CD14-positive monocyte (primary cell): ENCODE measurements at regions not wholly inside any gene's neighbourhood (a gene's known extent, or its start where the extent isn't known, plus 50 kb on each side); places are given as distances from the start of the nearest gene placed in this dataset.

Source experiments
- DNase-seq, 3 donors: peaks; one replicate each; pipeline ENCODE4 v3.0.0-alpha.2; 2011 to 2022
- H2AFZ ChIP-seq: 2 replicates; pipeline ENCODE4 v1.6.0; 2012; ENCODE audit warnings: mild to moderate bottlenecking, low read depth, low read length, inconsistent platforms; ENCODE audit not compliant: insufficient read depth, poor library complexity, severe bottlenecking
- H3K27ac ChIP-seq, 2 donors: 1 replicate in 1 of 2; 2 replicates in 1 of 2; pipeline ENCODE4 v1.5.1; 2012 to 2013; ENCODE audit warnings: low read length in 2 of 2, control low read depth in 1 of 2, inconsistent platforms in 1 of 2, low read depth in 1 of 2, mild to moderate bottlenecking in 1 of 2
- H3K27me3 ChIP-seq, 2 donors: one replicate each; pipeline versions ENCODE4 v1.6.0 to v1.6.1; 2011 to 2013; ENCODE audit warnings: low read length in 2 of 2; ENCODE audit not compliant: control insufficient read depth in 2 of 2, insufficient read depth in 2 of 2
- H3K36me3 ChIP-seq, 2 donors: replicated peaks in 1 of 2; 1 replicate in 1 of 2; 2 replicates in 1 of 2; pipeline versions ENCODE4 v1.5.1 to v1.6.1; 2012 to 2013; ENCODE audit warnings: low read length in 2 of 2, control low read depth in 1 of 2, inconsistent platforms in 1 of 2, mild to moderate bottlenecking in 1 of 2; ENCODE audit not compliant: insufficient read depth in 2 of 2, control insufficient read depth in 1 of 2
- H3K4me1 ChIP-seq, 2 donors: 1 replicate in 1 of 2; 2 replicates in 1 of 2; pipeline versions ENCODE4 v1.5.1 to v1.6.1; 2012 to 2013; ENCODE audit warnings: low read length in 2 of 2, control low read depth in 1 of 2, inconsistent platforms in 1 of 2, mild to moderate bottlenecking in 1 of 2, moderate library complexity in 1 of 2; ENCODE audit not compliant: insufficient read depth in 2 of 2, control insufficient read depth in 1 of 2
- H3K4me2 ChIP-seq: replicated peaks from 2 replicates; pipeline ENCODE3; 2012; ENCODE audit warnings: low read length, moderate library complexity, mild to moderate bottlenecking; ENCODE audit not compliant: poor library complexity, severe bottlenecking; ENCODE audit errors: extremely low read depth
- H3K4me3 ChIP-seq, 3 experiments: fragments of 200-600 bp in 1 of 3; sonication (generic) in 1 of 3; replicated peaks in 1 of 3; 1 replicate in 2 of 3; 2 replicates in 1 of 3; pipeline ENCODE4 v1.5.1; 2011 to 2013; ENCODE audit warnings: low read length in 3 of 3, mild to moderate bottlenecking in 3 of 3, control low read depth in 2 of 3, low read depth in 2 of 3, inconsistent platforms in 1 of 3, moderate library complexity in 1 of 3
- H3K79me2 ChIP-seq: 2 replicates; pipeline ENCODE4 v1.6.0; 2012; ENCODE audit warnings: mild to moderate bottlenecking, control low read depth, inconsistent platforms, low read length, moderate library complexity; ENCODE audit not compliant: insufficient read depth
- H3K9ac ChIP-seq: 2 replicates; pipeline ENCODE4 v1.6.0; 2017; ENCODE audit warnings: low read length, mild to moderate bottlenecking; ENCODE audit not compliant: insufficient read depth, poor library complexity, severe bottlenecking
- H3K9me3 ChIP-seq, 2 donors: replicated peaks in 1 of 2; 1 replicate in 1 of 2; 2 replicates in 1 of 2; pipeline versions ENCODE4 v1.5.1 to v1.6.1; 2012 to 2013; ENCODE audit warnings: low read length in 2 of 2, control low read depth in 1 of 2; ENCODE audit not compliant: control insufficient read depth in 1 of 2, insufficient read depth in 1 of 2
- H4K20me1 ChIP-seq: 2 replicates; pipeline ENCODE4 v1.6.0; 2012; ENCODE audit warnings: mild to moderate bottlenecking, low read length, control low read depth, moderate library complexity; ENCODE audit not compliant: insufficient read depth
- H3K27ac Mint-ChIP-seq, 7 donors: one replicate each; pipeline ENCODE4 v1.8.0; 2020; ENCODE audit warnings: mild to moderate bottlenecking in 7 of 7, mixed read lengths in 7 of 7, moderate library complexity in 6 of 7, inconsistent platforms in 2 of 7
- H3K27me3 Mint-ChIP-seq, 3 donors: one replicate each; pipeline ENCODE4 v1.8.0; 2021 to 2022; ENCODE audit warnings: low read depth in 3 of 3, mild to moderate bottlenecking in 3 of 3, mixed read lengths in 3 of 3, moderate library complexity in 3 of 3, inconsistent platforms in 1 of 3
- H3K36me3 Mint-ChIP-seq, 2 donors: one replicate each; pipeline ENCODE4 v1.8.0; 2020; ENCODE audit warnings: mixed read lengths in 2 of 2, inconsistent platforms in 1 of 2, mild to moderate bottlenecking in 1 of 2
- H3K4me1 Mint-ChIP-seq: one replicate; pipeline ENCODE4 v1.8.0; 2020; ENCODE audit warnings: mild to moderate bottlenecking, mixed read lengths
- H3K4me3 Mint-ChIP-seq, 2 donors: one replicate each; pipeline ENCODE4 v1.8.0; 2020; ENCODE audit warnings: mild to moderate bottlenecking in 2 of 2, mixed read lengths in 2 of 2, moderate library complexity in 1 of 2
- H3K9me3 Mint-ChIP-seq, 7 donors: one replicate each; pipeline ENCODE4 v1.8.0; 2020 to 2022; ENCODE audit warnings: mixed read lengths in 7 of 7, mild to moderate bottlenecking in 6 of 7, moderate library complexity in 6 of 7, inconsistent platforms in 2 of 7
- WGBS: methylation state at CpG from one replicate; pipeline ENCODE4 v1.1.5; 2013; ENCODE audit warnings: missing lambda C conversion rate; ENCODE audit not compliant: insufficient coverage; 5-methylcytosine and 5-hydroxymethylcytosine counted together
- intact Hi-C, 2 donors: fragments of 100-400 bp; cut with micrococcal nuclease; formaldehyde crosslinking; loops; one replicate each; pipeline versions ENCODE4 v1.15.0 to v1.15.1; 2023
- TF ChIP-seq, protein P1 (sequence below): fragments of 200-600 bp; IDR thresholded peaks from one replicate; pipeline ENCODE4 v1.8.0; 2022; ENCODE audit warnings: antibody characterized with exemption, mild to moderate bottlenecking

DNA sequence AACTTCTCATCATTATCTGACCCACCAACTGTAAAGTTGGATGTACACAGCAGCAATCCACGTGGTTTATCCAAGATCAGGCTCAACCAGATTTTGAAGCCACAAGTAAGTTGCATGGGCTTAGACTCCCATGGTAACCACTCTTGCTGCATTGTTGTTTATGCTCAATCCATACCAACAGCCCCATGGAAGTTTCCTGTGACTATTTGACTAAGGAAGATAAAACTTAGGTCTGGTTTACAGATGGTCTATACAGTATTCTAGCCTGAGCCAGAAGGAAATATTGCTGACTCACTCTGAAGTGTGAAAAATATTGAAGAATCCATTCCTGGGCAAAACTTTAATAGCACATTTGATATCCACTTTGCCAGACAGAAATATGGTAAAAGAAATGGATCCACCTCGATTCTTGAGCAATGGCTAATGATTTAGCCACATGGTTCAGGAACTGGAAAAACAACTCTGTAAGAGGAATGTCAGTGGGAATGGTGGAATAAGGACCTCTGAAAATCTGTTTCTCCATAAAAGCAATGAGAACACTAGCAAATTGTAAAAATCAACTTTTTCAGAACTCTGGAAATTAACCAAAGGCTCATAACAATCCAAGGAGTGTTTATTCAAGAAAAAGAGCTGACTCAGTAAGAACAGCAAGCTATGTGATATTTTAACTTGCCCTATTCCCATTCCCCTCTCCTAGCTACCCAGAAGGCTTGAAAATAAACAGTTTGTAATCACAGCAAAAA is 162.9 kb upstream of the STT3B start:
- H3K9me3 Mint-ChIP-seq: peaks cover 0 to 7% (median under 1%) of the 10 kb centered on the region in 7 donors
- Histone ChIP-seq H3K4me1 (no peaks in the 10 kb centered on the region), H3K4me2 (no peak overlapping the region), H4K20me1 (no peaks in the 10 kb centered on the region), H3K27ac (no peak overlapping the region), H3K79me2 (no peaks in the 10 kb centered on the region), H2AFZ (no peak overlapping the region), H3K9me3 (no peaks in the 10 kb centered on the region), H3K4me3 (no peak overlapping the region), H3K36me3 (no peaks in the 10 kb centered on the region), H3K27me3 (no peaks in the 10 kb centered on the region), H3K9ac (no peak overlapping the region)
- no peak overlapping the region for H3K27ac Mint-ChIP-seq
- WGBS: 100% methylated on average over 1 of the region's 2 CpGs
- DNase-seq: no peak
- intact Hi-C loops: no loop called here
- H3K27me3 Mint-ChIP-seq: no peaks in the 10 kb centered on the region
- no peaks in the 10 kb centered on the region for H3K36me3 Mint-ChIP-seq
- H3K4me3 Mint-ChIP-seq: no peak overlapping the region
- H3K4me1 Mint-ChIP-seq: no peaks in the 10 kb centered on the region
- TF ChIP-seq, protein P1, sequence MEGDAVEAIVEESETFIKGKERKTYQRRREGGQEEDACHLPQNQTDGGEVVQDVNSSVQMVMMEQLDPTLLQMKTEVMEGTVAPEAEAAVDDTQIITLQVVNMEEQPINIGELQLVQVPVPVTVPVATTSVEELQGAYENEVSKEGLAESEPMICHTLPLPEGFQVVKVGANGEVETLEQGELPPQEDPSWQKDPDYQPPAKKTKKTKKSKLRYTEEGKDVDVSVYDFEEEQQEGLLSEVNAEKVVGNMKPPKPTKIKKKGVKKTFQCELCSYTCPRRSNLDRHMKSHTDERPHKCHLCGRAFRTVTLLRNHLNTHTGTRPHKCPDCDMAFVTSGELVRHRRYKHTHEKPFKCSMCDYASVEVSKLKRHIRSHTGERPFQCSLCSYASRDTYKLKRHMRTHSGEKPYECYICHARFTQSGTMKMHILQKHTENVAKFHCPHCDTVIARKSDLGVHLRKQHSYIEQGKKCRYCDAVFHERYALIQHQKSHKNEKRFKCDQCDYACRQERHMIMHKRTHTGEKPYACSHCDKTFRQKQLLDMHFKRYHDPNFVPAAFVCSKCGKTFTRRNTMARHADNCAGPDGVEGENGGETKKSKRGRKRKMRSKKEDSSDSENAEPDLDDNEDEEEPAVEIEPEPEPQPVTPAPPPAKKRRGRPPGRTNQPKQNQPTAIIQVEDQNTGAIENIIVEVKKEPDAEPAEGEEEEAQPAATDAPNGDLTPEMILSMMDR: no peak

DNA sequence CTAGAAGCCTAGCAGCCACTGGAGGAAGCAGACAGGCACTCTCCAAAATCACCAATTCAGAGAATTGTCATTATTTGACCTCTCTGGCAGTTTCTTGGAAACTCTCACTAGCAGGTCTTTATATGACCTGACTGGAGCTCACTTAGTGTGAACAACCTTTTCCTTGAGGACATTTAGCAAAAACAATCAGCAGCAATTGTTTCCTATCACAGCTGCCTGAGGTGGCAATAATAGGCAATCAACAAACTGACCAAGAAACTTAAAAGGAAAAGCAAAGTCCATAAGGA is 162.4 kb upstream of the STT3B start:
- Histone ChIP-seq H3K36me3 (no peaks in the 10 kb centered on the region), H2AFZ (no peak overlapping the region), H4K20me1 (no peaks in the 10 kb centered on the region), H3K79me2 (no peaks in the 10 kb centered on the region), H3K27me3 (no peaks in the 10 kb centered on the region), H3K4me2 (no peak overlapping the region), H3K9ac (no peak overlapping the region), H3K9me3 (no peaks in the 10 kb centered on the region), H3K4me1 (no peaks in the 10 kb centered on the region), H3K4me3 (no peak overlapping the region), H3K27ac (no peak overlapping the region)
- Mint-ChIP-seq H3K27me3 (no peaks in the 10 kb centered on the region), H3K4me1 (no peaks in the 10 kb centered on the region), H3K9me3 (peaks cover 0 to 7% (median 0%) of the 10 kb centered on the region in 7 donors), H3K36me3 (no peaks in the 10 kb centered on the region), H3K27ac (no peak overlapping the region), H3K4me3 (no peak overlapping the region)
- TF ChIP-seq, protein P1: no peak
- intact Hi-C loops: no loop called here
- DNase-seq: no peak
